Skeletal muscle cell (primary cell): ENCODE measurements at regions not wholly inside any gene's neighbourhood (a gene's known extent, or its start where the extent isn't known, plus 50 kb on each side); places are given as distances from the start of the nearest gene placed in this dataset.
"Not testable (repeated sequence)": the region's sequence is repeated elsewhere in the genome, so short reads cannot be mapped to it uniquely, and the experiment has no call there.

Experiments used
- DNase-seq: peaks from one replicate; pipeline ENCODE4 v3.0.0-alpha.2; 2010; ENCODE audit warnings: low read depth
- H3K4me3 ChIP-seq: 2 replicates; pipeline ENCODE4 v1.5.1; 2011; ENCODE audit warnings: low read depth, mild to moderate bottlenecking, control low read depth, low read length, moderate library complexity

DNA sequence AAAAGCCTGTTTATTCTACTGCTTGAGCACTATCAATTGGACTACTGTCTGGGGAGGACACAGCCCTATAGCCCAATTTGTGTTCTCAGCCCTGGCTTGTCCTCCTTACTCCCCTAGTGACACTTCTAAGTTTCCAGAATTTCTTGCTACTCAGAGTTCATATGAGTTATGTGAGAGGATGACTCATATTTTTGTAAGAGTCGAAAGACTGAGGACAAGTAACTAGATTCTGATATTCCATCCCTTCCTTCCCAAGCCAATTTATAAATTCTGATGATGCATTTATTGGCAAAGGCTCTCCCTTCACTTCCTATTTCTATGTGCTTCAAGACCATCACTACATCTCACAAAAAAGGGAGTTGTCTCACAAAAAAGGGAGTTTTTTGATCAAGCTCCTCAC is 422.2 kb upstream of the DEPDC1 start:
- no peak for DNase-seq
- no peak overlapping the region for H3K4me3 ChIP-seq

DNA sequence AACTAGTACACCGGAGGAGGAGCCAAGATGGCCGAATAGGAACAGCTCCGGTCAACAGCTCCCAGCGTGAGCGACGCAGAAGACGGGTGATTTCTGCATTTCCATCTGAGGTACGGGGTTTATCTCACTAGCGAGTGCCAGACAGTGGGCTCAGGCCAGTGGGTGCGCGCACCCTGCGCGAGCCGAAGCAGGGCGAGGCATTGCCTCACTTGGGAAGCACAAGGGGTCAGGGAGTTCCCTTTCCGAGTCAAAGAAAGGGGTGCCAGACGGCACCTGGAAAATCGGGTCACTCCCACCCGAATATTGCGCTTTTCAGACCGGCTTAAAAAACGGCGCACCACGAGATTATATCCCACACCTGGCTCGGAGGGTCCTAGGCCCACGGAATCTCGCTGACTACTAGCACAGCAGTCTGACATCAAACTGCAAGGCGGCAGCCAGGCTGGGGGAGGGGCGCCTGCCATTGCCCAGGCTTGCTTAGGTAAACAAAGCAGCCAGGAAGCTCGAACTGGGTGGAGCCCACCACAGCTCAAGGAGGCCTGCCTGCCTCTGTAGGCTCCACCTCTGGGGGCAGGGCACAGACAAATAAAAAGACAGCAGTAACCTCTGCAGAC is 426.7 kb upstream of the DEPDC1 start:
- not testable (repeated sequence) for H3K4me3 ChIP-seq, DNase-seq

DNA sequence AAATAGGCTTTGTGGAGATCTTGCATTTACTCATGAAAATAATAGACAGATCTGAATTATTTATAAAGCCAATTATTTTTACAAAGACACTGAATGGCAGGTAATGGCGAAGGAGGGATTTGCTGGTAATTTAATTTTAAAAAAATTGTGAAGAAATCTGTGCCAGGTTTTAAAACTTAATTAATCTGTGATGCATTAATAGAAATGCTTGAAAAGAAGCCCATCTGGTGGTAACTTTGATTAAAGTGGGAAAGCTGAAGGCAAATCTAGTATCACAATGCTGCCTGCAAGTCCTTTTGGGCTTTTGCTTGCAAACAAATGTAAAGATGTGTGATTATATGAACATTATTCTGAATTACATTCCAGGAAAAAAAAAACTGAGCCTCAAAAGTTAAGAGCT is 433.2 kb upstream of the DEPDC1 start:
- no peak overlapping the region for H3K4me3 ChIP-seq
- no peak for DNase-seq

DNA sequence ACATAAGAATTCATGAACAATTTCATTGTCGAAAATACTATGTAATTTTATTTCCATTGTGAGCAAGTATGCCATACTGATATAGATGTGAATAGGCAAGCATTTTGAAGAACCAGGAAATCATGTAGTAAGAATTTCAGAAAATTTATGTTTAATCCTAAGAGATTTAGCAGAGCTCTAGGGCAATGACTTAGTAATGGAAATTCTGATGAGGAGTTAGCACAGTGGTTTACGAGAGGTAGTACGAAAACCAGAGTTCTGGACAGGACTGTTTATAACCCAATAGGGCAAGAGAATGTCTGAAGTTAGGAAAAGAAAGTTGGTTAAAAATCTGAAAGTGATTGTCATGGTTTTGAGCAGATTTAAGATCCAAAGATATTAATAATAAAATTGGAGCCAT is 439.6 kb upstream of the DEPDC1 start:
- no peak for DNase-seq
- H3K4me3 ChIP-seq, result no peak overlapping the region

DNA sequence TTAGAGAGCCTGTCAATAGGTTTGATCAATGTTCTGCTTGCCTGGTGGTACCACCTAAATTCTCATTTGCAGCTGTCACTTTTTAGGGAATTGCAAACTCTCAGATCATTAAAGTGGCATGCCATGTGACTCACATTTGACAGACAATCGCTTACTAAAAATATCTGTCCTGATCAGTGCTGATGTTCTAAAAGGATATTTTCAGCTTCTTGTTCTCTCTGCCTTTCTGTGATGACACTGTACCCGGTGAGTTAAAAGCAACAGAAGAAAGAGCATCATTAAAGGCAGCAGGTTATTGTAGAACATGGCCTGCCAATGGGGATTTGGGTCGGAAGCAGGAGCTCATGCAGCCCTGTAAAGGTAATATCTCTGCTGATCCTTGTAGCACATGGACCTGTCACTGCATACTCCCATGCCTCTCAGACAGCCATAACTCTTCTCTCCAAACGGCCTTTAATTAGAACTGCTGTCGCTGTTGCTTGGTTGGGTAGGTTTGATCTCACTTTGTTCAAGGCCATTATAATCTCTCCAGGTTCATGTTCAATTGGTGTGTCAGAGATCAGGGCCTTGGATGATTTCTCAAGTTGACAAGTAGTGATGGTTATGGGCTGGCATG is 441.3 kb upstream of the DEPDC1 start:
- no peak overlapping the region for H3K4me3 ChIP-seq
- no peak for DNase-seq

DNA sequence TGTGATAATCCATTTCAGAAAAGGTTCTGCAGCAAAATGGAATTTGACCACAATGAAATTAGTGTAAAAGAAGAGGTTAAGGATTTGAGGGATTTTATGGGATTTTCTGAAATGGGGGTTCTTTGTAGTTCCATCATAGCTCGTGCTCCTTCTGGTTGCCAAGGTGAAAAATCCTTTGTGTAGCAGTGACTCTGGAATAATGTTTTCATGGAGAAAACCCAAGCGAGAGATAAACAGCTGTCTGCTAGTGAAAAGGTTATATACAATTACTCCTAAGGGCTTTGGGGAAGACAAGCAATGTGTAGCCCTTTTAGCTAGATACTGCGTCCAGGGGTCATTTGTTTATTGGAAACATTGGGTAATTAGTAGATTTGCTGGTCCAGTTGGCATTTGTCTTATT is 453.2 kb upstream of the DEPDC1 start:
- H3K4me3 ChIP-seq, result no peak overlapping the region
- DNase-seq, result no peak

DNA sequence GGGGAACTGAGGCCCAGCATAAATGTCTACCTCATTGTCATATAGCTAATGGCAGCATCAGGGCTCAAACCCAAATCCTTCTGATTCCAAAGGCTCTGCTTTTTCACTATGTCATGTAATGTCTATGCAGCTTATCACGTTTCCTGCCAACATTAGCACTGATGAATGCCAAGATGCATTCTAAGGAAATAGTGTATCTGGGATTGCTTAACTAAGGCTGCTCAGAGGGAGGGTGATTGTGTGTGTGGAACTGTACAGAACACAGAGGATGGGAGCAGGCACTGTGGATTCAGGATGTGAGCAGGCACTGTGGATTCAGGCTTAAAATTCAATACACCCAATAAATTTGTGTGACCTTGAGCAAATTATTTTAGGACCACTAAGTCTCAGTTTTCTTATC is 456.4 kb upstream of the DEPDC1 start:
- no peak overlapping the region for H3K4me3 ChIP-seq
- no peak for DNase-seq

DNA sequence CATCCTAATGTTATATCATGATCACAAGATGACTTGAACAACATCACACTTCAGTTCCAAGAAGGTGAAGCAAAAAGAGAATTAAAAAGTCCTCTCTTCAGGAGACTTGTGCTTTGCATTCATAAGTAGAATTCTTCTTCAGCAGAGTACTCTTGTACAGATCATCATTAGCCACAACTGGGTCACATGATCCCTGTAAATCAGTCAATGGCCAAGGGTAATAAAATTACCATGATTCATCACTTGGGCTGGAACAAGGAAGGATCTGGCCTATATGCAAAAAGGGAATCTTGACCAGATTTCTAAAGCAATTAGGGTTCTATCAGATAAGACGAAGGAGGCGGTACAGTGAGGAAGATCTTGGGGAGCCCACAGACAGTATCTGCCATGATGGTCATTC is 458.0 kb upstream of the DEPDC1 start:
- DNase-seq, result peak; percentile 25
- no peak overlapping the region for H3K4me3 ChIP-seq

DNA sequence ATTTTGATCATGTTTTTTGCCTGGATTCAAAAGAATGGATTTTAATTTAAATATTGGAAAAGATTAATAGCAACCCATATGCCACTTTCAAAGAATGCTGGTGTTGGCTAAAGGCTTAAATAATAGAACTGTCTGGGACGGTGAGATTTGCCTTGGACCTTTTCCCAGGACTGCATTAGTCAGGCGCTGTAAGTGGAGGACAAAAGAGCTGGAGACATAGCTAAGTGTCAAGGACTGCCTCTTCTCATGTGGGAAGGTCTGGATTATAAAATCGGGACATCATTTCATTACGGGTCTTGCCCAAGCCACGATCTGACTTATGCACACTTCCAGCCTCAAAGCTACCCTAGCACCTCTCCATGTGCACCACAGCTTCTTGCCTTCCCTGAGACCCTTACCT is 458.5 kb upstream of the DEPDC1 start:
- H3K4me3 ChIP-seq, result no peak overlapping the region
- no peak for DNase-seq

DNA sequence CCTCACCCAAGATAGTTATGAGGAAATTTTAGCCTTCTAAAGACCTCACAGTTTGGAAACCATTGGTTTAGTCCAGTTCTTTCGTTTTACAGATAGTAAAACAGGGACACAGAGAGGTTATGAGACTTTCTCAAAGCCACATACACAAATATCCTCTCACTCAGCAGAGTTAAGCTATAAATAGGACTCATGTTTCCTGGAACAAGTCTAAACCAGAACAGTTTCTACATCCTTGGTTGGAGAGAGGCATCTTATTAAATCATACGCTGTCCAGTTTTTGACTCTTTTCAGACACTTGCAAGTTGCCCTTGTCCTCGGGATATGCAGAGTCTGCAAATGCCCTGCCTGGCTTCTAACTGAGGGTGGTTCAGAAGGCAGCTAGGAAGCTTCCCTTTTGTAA is 462.1 kb upstream of the DEPDC1 start:
- DNase-seq, result no peak

DNA sequence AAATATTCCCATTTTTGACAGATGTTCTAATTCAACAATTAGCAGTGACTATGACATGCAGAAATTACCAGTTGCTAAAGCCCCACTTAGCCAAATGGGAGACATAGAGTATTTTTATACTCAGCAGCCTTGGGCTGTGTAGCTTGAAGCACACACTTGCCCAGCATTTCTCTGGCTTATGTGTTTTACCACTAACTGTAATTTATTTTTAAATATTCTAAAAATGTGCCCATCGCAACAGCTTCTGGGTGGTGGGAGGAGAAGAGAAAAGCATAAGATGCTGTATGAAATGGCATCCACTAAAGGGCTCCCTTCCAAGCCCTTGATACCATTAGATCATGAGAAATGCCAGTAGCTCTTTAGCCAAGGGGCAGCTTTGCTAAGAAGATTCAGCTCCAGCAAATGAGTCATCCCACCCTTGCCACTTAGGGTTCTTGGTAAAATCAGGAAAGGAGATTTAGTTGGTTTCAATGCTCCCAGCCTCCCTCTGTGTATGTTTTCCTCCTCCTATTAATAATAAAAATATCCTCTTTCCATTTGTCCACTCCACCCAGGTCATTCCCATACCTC is 462.7 kb upstream of the DEPDC1 start:
- DNase-seq, result no peak
- no peak overlapping the region for H3K4me3 ChIP-seq

More for the DNA sequence above, 462.1 kb upstream of the DEPDC1 start:
- no peak overlapping the region for H3K4me3 ChIP-seq

DNA sequence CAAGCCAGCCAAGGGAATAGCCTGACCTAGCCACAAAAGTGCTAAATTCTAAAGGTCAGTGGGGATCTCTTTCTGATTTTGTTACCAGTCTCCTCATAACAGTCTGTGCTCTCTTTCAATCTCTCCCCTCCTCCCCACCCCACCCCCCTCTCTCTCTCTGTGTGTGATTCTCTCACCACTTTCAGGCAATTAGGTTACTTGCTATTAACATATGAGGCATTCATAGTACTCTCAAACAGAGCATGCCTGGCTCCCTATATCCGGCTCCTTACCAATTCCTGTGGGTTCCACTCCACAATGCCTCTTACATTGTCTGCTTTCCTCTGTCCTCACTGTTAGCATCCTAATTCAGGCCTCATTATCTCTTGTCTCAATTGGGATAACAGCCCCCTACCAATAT is 464.3 kb upstream of the DEPDC1 start:
- no peak for DNase-seq
- no peak overlapping the region for H3K4me3 ChIP-seq

DNA sequence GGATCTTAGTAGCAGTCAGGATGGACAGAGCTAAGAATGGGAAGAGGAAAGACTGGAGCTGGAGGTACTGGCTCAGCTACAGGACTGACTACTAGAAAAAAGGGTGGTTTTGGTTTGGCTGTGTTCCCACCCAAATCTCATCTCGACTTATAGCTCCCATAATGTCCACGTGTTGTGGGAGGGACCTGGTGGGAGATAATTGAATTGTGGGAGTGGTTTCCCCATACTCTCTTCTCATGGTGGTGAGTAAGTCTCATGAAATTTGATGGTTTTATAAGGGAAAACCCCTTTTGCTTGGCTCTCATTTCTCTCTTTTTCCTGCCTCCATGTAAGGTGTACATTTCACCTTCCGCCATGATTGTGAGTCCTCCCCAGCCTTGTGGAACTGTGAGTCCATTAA is 466.5 kb upstream of the DEPDC1 start:
- no peak for DNase-seq
- no peak overlapping the region for H3K4me3 ChIP-seq

DNA sequence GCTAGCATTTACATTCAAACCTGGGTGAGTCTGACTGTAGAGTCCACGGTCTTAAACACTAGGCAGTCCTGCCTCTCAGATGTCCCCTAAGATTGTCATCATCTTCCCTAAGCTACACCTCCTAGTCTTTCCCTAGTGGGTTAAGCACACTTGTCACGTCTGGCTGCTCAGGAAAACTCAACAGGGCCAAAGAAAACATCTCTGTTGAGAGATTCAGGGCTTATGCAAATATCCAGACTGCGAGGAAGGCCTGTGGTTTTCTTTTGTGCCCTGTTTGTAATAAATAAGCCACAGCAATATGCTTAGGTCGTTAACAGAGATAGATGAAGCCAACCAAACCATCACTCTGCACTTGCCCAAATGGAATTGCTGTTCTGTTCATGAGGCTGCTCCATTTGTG is 472.6 kb upstream of the DEPDC1 start:
- no peak overlapping the region for H3K4me3 ChIP-seq
- no peak for DNase-seq

DNA sequence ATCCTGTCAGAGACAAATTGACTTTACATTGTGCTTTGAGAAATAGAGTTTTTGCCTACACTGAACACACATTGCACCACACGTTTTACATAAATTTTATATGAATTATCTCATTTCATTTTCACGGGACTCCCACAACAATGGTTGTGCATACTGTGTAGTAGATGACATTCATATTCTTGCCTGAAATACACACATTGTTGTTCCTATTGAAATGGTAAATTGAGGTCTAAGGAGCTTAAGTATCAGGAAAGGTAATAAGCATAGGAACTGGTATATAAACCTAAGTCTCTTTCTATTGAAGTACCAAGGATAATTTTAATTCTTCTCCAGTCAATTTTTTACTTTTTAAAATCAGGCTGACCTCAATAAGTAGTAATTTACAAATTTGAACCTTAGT is 473.7 kb upstream of the DEPDC1 start:
- H3K4me3 ChIP-seq, result no peak overlapping the region
- no peak for DNase-seq

DNA sequence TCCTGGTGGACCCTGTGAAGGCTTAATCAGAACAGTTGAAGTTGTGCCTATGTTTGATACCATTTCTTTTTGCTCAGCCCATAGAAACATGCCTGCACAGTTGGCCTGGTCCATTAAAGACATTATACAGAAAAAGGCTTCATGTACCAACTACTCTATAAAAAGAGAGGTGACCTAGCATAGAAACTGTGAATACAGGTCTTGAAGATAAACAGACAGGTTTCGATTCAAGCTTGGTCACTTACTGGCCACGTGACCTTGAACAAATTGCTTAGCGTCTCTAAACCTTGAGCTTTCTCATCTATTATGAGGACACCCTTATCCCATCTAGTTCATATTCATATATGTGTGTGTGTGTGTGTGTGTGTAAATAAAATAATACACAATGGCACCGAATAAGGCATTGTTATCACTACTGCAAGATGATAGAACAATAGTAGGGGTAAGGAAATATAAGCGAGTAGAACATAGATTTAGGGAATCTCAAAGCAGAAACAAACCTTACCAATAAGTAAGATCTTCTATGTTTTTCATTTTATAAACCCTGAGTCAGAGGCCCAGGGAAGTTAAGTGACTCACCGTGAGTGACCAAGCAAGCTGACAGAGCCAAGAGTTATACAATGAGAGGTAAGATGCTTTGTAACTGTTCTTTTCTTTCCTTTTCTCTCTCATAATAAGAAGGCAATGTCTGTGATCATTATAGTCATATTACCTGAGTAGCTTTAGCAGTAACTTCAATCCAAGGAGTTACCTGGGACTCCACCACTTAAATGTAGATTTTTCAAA is 476.8 kb upstream of the DEPDC1 start:
- no peak for DNase-seq
- H3K4me3 ChIP-seq, result no peak overlapping the region

DNA sequence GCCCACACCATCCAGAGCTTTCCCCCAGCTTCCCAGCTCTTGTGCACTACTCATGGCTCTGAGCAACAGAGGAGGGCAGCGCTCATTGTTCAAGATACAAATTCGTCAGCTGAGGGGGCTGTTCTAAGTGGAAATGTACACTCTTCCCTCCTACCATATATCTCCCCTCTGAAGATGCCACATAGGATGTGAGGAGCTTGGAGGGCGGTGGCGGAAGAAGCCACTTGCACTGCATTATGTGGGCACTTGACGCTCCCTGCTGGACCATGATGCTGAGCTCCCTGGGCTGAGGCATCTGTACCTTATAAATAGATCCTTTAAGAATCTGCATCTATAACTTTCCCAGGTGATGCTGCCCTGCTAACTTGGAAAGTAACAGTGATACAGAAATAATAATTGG is 477.6 kb upstream of the DEPDC1 start:
- no peak for DNase-seq
- H3K4me3 ChIP-seq, result no peak overlapping the region

DNA sequence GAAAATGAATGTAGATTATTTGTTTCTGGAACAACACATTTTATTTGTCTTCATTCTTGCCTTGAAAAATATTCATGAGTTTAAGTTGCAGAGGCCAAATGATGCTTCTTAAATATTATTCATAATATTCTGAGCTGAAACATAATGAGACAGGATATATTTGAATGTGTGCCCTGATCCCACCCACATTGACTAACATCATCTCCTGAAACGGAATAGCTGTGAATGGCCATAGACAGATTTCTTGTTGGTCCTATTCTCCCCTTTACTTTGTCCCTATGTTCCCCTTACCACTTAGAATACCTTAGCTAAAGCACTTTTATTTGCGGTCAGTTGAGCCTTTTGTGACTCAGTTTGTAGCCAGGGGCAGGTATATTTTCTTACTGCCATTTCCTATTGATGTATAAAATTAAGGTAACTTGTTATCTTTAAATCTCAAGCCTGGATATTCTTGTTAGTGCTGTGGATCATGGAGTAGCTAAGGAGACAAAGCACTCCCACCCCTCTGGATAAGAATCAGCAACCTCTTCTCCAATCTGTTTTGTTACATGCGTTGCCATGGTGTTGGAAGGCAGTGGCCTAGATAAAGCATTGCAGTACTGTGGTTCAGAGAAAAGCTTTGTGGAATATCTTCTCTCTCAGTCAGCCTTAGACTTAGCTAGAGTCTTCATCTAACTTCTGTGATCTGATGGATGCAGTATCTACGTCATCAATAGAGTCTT is 478.5 kb upstream of the DEPDC1 start:
- no peak for DNase-seq
- H3K4me3 ChIP-seq, result no peak overlapping the region

DNA sequence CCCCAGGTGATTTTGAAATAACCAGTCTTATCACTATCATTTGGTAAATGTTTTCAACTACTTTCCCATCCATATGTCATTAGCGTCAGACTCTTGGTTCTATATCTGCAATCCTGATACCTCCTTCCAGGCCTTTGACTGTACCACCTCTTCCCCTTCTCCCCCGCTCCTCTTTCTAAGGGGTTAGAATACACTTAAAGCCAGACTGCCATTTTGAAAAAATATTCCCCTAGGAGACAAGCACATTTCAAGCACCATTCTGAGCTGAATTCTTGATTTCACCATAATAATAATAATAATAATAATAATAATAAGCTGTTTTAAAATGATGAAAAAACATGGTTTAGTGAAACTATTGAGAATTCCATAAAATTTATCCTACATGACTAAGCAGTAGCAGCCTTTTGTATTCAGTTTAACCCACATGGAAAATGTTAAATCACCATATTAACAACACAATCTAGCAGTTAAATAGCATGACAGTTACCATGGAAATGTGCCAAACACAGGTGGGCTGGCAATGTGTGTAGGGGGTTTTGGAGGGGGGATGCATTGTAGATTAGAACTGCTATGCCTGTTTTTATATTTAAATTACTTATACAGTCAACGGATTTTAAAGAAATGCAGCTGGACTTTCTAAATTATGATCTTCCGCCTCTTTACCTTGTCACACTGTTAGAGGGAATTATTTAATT is 480.2 kb upstream of the DEPDC1 start:
- DNase-seq, result no peak
- H3K4me3 ChIP-seq, result no peak overlapping the region
